Endothelial cell of umbilical vein (primary cell): ENCODE measurements at regions not wholly inside any gene's neighbourhood (a gene's known extent, or its start where the extent isn't known, plus 50 kb on each side); places are given as distances from the start of the nearest gene placed in this dataset.

Source experiments
- BruUV-seq: library from RNA; stranded (reverse); fragments of 400-500 nt; replicated peaks from 2 replicates; lab custom pipeline; 2021; lab: Mats Ljungman, UMichigan
- CTCF ChIA-PET: fragments of 300-600, 350-600 bp; sonication (Branson Sonifier 250); formaldehyde crosslinking; loops from one replicate; lab custom pipeline; 2021; ENCODE audit warnings: antibody characterized with exemption, inconsistent platforms; lab: Charles Lee
- POLR2A ChIA-PET: fragments of 300-600, 350-600 bp; sonication (Branson Sonifier 250); formaldehyde crosslinking; loops from one replicate; lab custom pipeline; 2021; ENCODE audit warnings: antibody characterized with exemption, inconsistent platforms; lab: Charles Lee
- DNase-seq: peaks from one replicate; pipeline ENCODE4 v3.0.0-alpha.2; 2011; ENCODE audit warnings: low read depth, low spot score
- FAIRE-seq: peaks from 2 replicates; lab custom pipeline; 2011; peaks lifted over from hg19 to GRCh38; lab: Jason Lieb, UNC
- H2AFZ ChIP-seq: 2 replicates; pipeline ENCODE4 v1.6.0; 2012; ENCODE audit warnings: low read depth, low read length, control low read depth, inconsistent platforms
- H3K27ac ChIP-seq: 2 replicates; pipeline ENCODE4 v1.5.1; 2011; ENCODE audit warnings: low read depth, mild to moderate bottlenecking, control low read depth, low read length, moderate library complexity; ENCODE audit not compliant: insufficient read depth
- H3K27me3 ChIP-seq, 2 experiments: 2 replicates each; pipeline versions ENCODE4 v1.6.0 to v1.6.1; 2011; ENCODE audit warnings: low read length in 2 of 2, mixed read lengths in 1 of 2; ENCODE audit not compliant: control insufficient read depth in 2 of 2, insufficient read depth in 2 of 2
- H3K36me3 ChIP-seq, 2 experiments: 2 replicates in 1 of 2; 3 replicates in 1 of 2; pipeline ENCODE4 v1.5.1; 2011; ENCODE audit warnings: low read length in 2 of 2, mild to moderate bottlenecking in 1 of 2, moderate library complexity in 1 of 2; ENCODE audit not compliant: control insufficient read depth in 2 of 2, insufficient read depth in 2 of 2; ENCODE audit errors: extremely low read depth in 1 of 2
- H3K4me1 ChIP-seq: 3 replicates; pipeline ENCODE4 v1.5.1; 2011; ENCODE audit warnings: mild to moderate bottlenecking, low read length; ENCODE audit not compliant: control insufficient read depth, insufficient read depth; ENCODE audit errors: extremely low read depth
- H3K4me2 ChIP-seq: 2 replicates; pipeline ENCODE4 v1.6.1; 2011; ENCODE audit warnings: low read length, control low read depth, mixed read lengths; ENCODE audit not compliant: insufficient read depth
- H3K4me3 ChIP-seq, 3 experiments: fragments of 200-600 bp in 1 of 3; sonication (generic), shearing (Covaris generic) in 1 of 3; replicated peaks in 1 of 3; 2 replicates each; pipeline ENCODE4 v1.5.1; 2011 to 2016; ENCODE audit warnings: control low read depth in 3 of 3, low read length in 3 of 3, mild to moderate bottlenecking in 2 of 3, inconsistent platforms in 1 of 3, low read depth in 1 of 3, moderate library complexity in 1 of 3; ENCODE audit not compliant: insufficient read depth in 1 of 3
- H3K79me2 ChIP-seq: 2 replicates; pipeline ENCODE4 v1.6.0; 2012; ENCODE audit warnings: low read length, inconsistent platforms; ENCODE audit not compliant: control insufficient read depth, insufficient read depth
- H3K9ac ChIP-seq: replicated peaks from 2 replicates; pipeline ENCODE3; 2011; ENCODE audit warnings: low read length, control low read depth; ENCODE audit not compliant: insufficient read depth; ENCODE audit errors: extremely low read depth
- H3K9me1 ChIP-seq: replicated peaks from 3 replicates; pipeline ENCODE4 v1.6.0; 2011; ENCODE audit warnings: mild to moderate bottlenecking, low read length; ENCODE audit not compliant: control insufficient read depth, insufficient read depth; ENCODE audit errors: extremely low read depth
- H3K9me3 ChIP-seq: replicated peaks from 2 replicates; pipeline ENCODE4 v1.5.1; 2012; ENCODE audit warnings: low read length, inconsistent platforms; ENCODE audit not compliant: control insufficient read depth, insufficient read depth
- H4K20me1 ChIP-seq: replicated peaks from 2 replicates; pipeline ENCODE3; 2011; ENCODE audit warnings: mild to moderate bottlenecking, low read length; ENCODE audit not compliant: control insufficient read depth, insufficient read depth; ENCODE audit errors: extremely low read depth
- JUN ChIP-seq: IDR thresholded peaks from 2 replicates; pipeline ENCODE4 v1.6.1; 2011; ENCODE audit warnings: borderline replicate concordance, low read depth; ENCODE audit not compliant: insufficient read length, insufficient read depth
- MYC ChIP-seq: IDR thresholded peaks from one replicate; pipeline ENCODE4 v1.6.1; 2011; ENCODE audit warnings: mild to moderate bottlenecking, low read depth, low read length
- POLR2AphosphoS5 ChIP-seq: IDR thresholded peaks from 2 replicates; pipeline ENCODE4 v1.6.1; 2012; ENCODE audit warnings: low read depth, mild to moderate bottlenecking, control low read depth, low read length, moderate library complexity; ENCODE audit not compliant: insufficient read depth
- dilution Hi-C: fragments of 300-500 bp; cut with MboI; formaldehyde crosslinking; loops from one replicate; pipeline ENCODE4 v1.15.0; 2019; ENCODE audit warnings: low sequenced_read_pairs; ENCODE audit not compliant: extremely low pct_ligation_motif_present
- intact Hi-C: fragments of 100-400 bp; cut with micrococcal nuclease; formaldehyde crosslinking; loops from one replicate; pipeline ENCODE4 v1.10.0; 2022
- TF ChIP-seq, protein P1 (sequence below), 2 donors: IDR thresholded peaks; 1 replicate in 1 of 2; 2 replicates in 1 of 2; pipeline ENCODE4 v1.5.1; 2011; ENCODE audit warnings: low read length in 2 of 2, mild to moderate bottlenecking in 2 of 2, moderate library complexity in 2 of 2, control low read depth in 1 of 2, inconsistent platforms in 1 of 2, low read depth in 1 of 2; ENCODE audit not compliant: insufficient read depth in 1 of 2; ENCODE audit errors: extremely low read depth in 1 of 2

- intact Hi-C loops (no loop called here), dilution Hi-C loops (no loop called here)
- Histone ChIP-seq H3K9me3 (no peaks in the 10 kb centered on the region), H3K4me1 (no peaks in the 10 kb centered on the region), H3K27ac (no peak overlapping the region), H3K9me1 (no peaks in the 10 kb centered on the region), H3K36me3 (no peaks in the 10 kb centered on the region), H2AFZ (no peak overlapping the region), H3K9ac (no peak overlapping the region), H3K79me2 (no peaks in the 10 kb centered on the region), H4K20me1 (no peaks in the 10 kb centered on the region), H3K4me3 (no peak overlapping the region), H3K27me3 (no peaks in the 10 kb centered on the region), H3K4me2 (no peak overlapping the region)
- TF ChIP-seq MYC (no peak), JUN (no peak)
- BruUV-seq: no TSS peak
- ChIA-PET POLR2A (no interaction called here), CTCF (interaction anchor here (1.2 to 1.6 kb wide), 2 partner anchors 76 to 78 kb away, joined by 3 to 5 read pairs; no protein-coding TSS in a partner anchor)
- DNase-seq (no peak), FAIRE-seq (no peak)
These were observed 210.5 kb downstream of the ZIC4 start for GRCh38 chr3:147195887-147196286.

- CTCF ChIA-PET: interaction anchor here (0.6 to 3.1 kb wide), 27 partner anchors 10 to 553 kb away, joined by 3 to 71 read pairs (median 4); no protein-coding TSS in a partner anchor
- DNase-seq (peak; percentile 82), FAIRE-seq (peak; percentile 85)
- Histone ChIP-seq H3K79me2 (no peaks in the 10 kb centered on the region), H3K9me3 (no peaks in the 10 kb centered on the region), H3K27me3 (no peaks in the 10 kb centered on the region), H3K27ac (no peak overlapping the region), H3K4me2 (no peak overlapping the region), H3K36me3 (no peaks in the 10 kb centered on the region), H4K20me1 (no peaks in the 10 kb centered on the region), H3K9me1 (no peaks in the 10 kb centered on the region), H2AFZ (no peak overlapping the region), H3K4me1 (no peaks in the 10 kb centered on the region), H3K4me3 (no peak overlapping the region), H3K9ac (no peak overlapping the region)
- intact Hi-C loops: loop anchor here (1.0 to 2.0 kb wide), 5 partner anchors 72 to 601 kb away; no protein-coding TSS in a partner anchor
- BruUV-seq: no TSS peak
- POLR2A ChIA-PET: no interaction called here
- TF ChIP-seq POLR2AphosphoS5: no peak
- TF ChIP-seq, protein P1, sequence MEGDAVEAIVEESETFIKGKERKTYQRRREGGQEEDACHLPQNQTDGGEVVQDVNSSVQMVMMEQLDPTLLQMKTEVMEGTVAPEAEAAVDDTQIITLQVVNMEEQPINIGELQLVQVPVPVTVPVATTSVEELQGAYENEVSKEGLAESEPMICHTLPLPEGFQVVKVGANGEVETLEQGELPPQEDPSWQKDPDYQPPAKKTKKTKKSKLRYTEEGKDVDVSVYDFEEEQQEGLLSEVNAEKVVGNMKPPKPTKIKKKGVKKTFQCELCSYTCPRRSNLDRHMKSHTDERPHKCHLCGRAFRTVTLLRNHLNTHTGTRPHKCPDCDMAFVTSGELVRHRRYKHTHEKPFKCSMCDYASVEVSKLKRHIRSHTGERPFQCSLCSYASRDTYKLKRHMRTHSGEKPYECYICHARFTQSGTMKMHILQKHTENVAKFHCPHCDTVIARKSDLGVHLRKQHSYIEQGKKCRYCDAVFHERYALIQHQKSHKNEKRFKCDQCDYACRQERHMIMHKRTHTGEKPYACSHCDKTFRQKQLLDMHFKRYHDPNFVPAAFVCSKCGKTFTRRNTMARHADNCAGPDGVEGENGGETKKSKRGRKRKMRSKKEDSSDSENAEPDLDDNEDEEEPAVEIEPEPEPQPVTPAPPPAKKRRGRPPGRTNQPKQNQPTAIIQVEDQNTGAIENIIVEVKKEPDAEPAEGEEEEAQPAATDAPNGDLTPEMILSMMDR (IDR thresholded peaks at IDR 0.05; ENCODE audit: extremely low read depth in 1 of 2, insufficient read depth in 1 of 2, low read depth in 1 of 2, low read length in 2 of 2): peak; percentile 67 to 71
- dilution Hi-C loops: no loop called here
These were observed 214.5 kb downstream of the ZIC4 start for GRCh38 chr3:147191795-147192385.
